ENCODE measurements at regions not wholly inside any gene's neighbourhood (a gene's known extent, or its start where the extent isn't known, plus 50 kb on each side); places are given as distances from the start of the nearest gene placed in this dataset.

- TF ChIP-seq CTCF (IDR thresholded peaks at IDR 0.05) (no peak), POLR2A (IDR thresholded peaks at IDR 0.05) (no peak)
Measured at GRCh38 chr4:173463816-173464215, 64.9 kb upstream of the SCRG1 start.
